Tibial nerve (tissue), 4 donors: ENCODE measurements at regions not wholly inside any gene's neighbourhood (a gene's known extent, or its start where the extent isn't known, plus 50 kb on each side); places are given as distances from the start of the nearest gene placed in this dataset.

Source experiments
- EP300 ChIP-seq, 2 donors: sonication (generic); formaldehyde crosslinking; IDR thresholded peaks; one replicate each; pipeline ENCODE4 v1.6.1; 2017; ENCODE audit warnings: antibody characterized with exemption in 2 of 2, mild to moderate bottlenecking in 1 of 2
- TF ChIP-seq, protein P1 (sequence below), 5 experiments: fragments of 200-600 bp in 3 of 5; fragments of 450-650 bp in 2 of 5; sonication (generic) in 3 of 5; IDR thresholded peaks; one replicate each; pipeline ENCODE4 v1.5.1; 2016 to 2019; ENCODE audit warnings: antibody characterized with exemption in 5 of 5, mild to moderate bottlenecking in 3 of 5, moderate library complexity in 2 of 5

DNA sequence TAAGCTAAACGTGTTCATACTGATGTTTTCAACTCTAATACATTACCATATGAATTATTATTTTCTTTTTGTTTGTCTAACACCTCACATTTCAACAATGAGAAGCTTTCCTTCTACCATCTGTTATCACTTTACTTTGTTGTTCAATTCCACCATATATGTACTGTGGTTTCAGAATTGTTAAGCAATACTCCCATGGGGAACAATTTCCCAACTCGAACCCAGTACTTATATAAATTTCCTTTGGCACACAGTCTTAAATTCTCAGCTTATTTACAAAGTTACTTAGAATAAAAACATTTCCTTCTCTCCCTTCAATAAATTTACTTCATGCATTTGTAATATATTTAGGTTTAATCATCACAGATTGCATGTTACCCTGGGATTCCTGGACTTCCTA lies 1764.4 kb downstream of the OTOL1 start:
- TF ChIP-seq, protein P1, sequence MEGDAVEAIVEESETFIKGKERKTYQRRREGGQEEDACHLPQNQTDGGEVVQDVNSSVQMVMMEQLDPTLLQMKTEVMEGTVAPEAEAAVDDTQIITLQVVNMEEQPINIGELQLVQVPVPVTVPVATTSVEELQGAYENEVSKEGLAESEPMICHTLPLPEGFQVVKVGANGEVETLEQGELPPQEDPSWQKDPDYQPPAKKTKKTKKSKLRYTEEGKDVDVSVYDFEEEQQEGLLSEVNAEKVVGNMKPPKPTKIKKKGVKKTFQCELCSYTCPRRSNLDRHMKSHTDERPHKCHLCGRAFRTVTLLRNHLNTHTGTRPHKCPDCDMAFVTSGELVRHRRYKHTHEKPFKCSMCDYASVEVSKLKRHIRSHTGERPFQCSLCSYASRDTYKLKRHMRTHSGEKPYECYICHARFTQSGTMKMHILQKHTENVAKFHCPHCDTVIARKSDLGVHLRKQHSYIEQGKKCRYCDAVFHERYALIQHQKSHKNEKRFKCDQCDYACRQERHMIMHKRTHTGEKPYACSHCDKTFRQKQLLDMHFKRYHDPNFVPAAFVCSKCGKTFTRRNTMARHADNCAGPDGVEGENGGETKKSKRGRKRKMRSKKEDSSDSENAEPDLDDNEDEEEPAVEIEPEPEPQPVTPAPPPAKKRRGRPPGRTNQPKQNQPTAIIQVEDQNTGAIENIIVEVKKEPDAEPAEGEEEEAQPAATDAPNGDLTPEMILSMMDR (IDR thresholded peaks at IDR 0.05), result no peak
- no peak for TF ChIP-seq EP300 (IDR thresholded peaks at IDR 0.05)
